ENCODE measurements at regions not wholly inside any gene's neighbourhood (a gene's known extent, or its start where the extent isn't known, plus 50 kb on each side); places are given as distances from the start of the nearest gene placed in this dataset.

- TF ChIP-seq TARDBP (IDR thresholded peaks at IDR 0.05) (no peak), FOXK2 (IDR thresholded peaks at IDR 0.05) (no peak), FOXM1 (IDR thresholded peaks at IDR 0.05; ENCODE audit: borderline replicate concordance) (no peak), LEF1 (IDR thresholded peaks at IDR 0.05; ENCODE audit: borderline replicate concordance) (no peak), SUZ12 (IDR thresholded peaks at IDR 0.05) (no peak), ZNF384 (IDR thresholded peaks at IDR 0.05) (no peak), BHLHE40 (IDR thresholded peaks at IDR 0.05; ENCODE audit: borderline replicate concordance) (no peak), SP1 (IDR thresholded peaks at IDR 0.05) (no peak), ARNT (IDR thresholded peaks at IDR 0.05) (no peak)
Observed at GRCh38 chr4:152264106-152264505, 271.8 kb downstream of the FBXW7 start.
